ENCODE measurements at regions not wholly inside any gene's neighbourhood (a gene's known extent, or its start where the extent isn't known, plus 50 kb on each side); places are given as distances from the start of the nearest gene placed in this dataset.

DNA sequence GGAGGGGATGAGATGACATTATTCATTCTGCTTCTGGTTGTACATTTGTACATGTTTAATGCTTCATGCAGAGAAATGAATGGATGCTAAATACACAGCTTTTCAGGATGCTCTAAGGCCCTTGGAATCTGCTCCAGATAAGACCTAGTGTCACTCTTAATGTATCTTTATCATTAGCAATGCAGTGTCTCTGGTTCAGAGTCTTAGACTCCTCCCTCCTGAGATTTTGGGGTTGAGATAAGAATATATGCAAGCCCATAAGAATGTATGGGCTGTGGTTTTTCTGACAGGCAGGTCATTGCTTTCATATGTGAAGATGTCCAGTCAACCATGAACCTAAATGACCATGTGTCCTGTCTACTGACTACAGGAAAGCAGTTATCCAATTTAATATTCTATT, 415.5 kb downstream of the RPS6KC1 start:
- no peak for TF ChIP-seq POLR2AphosphoS5 (IDR thresholded peaks at IDR 0.05)
- TF ChIP-seq, protein P1, sequence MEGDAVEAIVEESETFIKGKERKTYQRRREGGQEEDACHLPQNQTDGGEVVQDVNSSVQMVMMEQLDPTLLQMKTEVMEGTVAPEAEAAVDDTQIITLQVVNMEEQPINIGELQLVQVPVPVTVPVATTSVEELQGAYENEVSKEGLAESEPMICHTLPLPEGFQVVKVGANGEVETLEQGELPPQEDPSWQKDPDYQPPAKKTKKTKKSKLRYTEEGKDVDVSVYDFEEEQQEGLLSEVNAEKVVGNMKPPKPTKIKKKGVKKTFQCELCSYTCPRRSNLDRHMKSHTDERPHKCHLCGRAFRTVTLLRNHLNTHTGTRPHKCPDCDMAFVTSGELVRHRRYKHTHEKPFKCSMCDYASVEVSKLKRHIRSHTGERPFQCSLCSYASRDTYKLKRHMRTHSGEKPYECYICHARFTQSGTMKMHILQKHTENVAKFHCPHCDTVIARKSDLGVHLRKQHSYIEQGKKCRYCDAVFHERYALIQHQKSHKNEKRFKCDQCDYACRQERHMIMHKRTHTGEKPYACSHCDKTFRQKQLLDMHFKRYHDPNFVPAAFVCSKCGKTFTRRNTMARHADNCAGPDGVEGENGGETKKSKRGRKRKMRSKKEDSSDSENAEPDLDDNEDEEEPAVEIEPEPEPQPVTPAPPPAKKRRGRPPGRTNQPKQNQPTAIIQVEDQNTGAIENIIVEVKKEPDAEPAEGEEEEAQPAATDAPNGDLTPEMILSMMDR (IDR thresholded peaks at IDR 0.05), result no peak
- TF ChIP-seq POLR2A (IDR thresholded peaks at IDR 0.05), result no peak
